GM10266 (cell line): ENCODE measurements at regions not wholly inside any gene's neighbourhood (a gene's known extent, or its start where the extent isn't known, plus 50 kb on each side); places are given as distances from the start of the nearest gene placed in this dataset.

ENCODE experiments used
- DNase-seq: peaks from one replicate; pipeline ENCODE4 v3.0.0; 2012; ENCODE audit errors: extremely low spot score
- CTCF ChIP-seq: IDR thresholded peaks from 2 replicates; pipeline ENCODE4 v1.5.1; 2012; ENCODE audit warnings: mild to moderate bottlenecking, low read depth; ENCODE audit not compliant: control insufficient read depth, insufficient read depth; ENCODE audit errors: missing control alignments

DNA sequence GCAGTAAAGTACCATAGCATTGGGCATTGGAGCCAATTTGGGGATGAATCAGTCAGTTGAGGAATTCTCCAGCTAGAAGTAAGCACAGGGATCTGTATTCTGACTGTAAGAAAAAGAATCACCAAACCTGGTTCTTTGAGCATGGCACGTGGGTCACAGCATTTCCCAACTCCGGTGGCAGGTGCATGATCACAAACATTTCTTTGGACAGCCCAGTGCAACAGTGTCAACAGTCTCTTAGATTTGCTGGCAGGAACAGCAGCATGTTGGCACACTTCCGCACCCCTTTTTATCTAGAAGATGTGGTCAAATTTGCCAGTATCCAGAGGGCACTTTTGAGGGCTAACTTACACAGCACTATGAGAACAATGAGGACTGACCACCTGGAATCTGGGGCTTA, 437.5 kb upstream of the GHITM start:
- TF ChIP-seq CTCF, result no peak
- DNase-seq, result no peak

DNA sequence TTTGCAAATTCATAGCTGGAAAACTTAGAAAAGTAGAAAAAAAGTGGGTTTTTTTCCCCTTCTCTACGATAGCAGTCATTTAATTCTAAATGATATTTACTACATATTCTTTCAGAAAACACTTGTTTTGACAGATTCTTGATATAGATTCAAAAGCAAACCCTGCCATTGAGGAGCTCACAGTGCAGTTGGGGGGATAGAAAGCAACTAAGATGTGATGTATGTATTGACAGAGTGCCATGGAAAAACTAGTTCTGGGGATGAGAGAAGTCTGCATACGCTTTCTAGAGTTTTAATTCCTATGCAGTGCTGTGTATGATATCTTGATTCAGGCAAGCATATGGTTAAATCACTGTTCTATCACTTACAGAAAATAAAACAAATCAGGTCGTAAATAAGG, 436.6 kb upstream of the GHITM start:
- DNase-seq, result no peak
- TF ChIP-seq CTCF, result no peak

GRCh38 chr10:83706120-83706519, 433.2 kb upstream of the GHITM start:
- DNase-seq, result no peak
- TF ChIP-seq CTCF, result no peak

DNA sequence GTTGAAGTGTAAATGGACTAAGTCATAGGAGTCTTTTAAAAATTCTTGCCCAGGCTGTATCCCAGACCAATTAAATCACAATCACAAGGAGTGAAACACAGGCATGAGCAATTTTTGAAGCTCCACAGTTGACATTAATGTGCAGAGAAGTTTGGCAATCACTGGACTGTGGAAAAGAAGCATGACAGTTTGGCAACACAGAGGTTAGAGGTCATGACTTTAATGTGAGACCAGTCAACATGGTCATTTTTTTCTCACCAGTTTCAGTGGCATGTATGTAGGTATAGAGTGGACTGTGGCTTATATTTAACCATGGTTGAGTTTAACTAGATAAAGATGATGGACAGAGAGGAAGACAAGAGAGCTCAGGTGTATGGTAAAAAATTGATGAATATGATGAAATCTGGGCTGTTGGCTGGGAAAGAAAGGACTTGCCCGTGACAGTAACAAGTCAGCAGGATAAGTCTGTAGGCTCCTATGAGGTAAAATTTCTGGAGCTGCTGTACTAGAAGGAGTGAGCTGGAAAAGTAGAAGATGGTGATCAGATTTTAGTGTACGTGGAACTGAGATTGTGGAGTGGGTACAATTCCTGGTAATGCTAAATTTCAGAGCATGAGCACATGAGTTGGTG, 432.2 kb upstream of the GHITM start:
- DNase-seq, result no peak
- no peak for TF ChIP-seq CTCF

GRCh38 chr10:83713423-83713822, 425.9 kb upstream of the GHITM start:
- TF ChIP-seq CTCF, result no peak
- DNase-seq, result no peak

DNA sequence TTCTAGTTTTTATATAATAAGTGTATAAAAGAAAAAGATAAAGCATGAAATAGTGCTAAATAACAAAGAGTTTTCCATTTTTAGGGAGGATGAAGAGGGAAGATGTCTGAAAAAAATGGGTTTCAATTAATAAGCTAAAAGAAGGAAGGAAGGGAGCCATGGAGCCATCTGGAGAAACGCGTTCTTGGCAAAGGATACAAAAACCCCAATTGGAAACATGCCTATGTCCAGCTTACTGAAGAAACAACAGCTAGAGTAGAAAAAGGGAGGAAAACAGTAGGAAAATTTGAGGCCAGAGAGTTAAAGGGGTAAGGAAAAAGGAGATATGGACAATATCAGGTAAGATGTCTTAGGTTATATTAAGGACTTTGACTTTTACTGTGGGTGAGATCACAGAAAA, 416.2 kb upstream of the GHITM start:
- no peak for TF ChIP-seq CTCF
- no peak for DNase-seq

DNA sequence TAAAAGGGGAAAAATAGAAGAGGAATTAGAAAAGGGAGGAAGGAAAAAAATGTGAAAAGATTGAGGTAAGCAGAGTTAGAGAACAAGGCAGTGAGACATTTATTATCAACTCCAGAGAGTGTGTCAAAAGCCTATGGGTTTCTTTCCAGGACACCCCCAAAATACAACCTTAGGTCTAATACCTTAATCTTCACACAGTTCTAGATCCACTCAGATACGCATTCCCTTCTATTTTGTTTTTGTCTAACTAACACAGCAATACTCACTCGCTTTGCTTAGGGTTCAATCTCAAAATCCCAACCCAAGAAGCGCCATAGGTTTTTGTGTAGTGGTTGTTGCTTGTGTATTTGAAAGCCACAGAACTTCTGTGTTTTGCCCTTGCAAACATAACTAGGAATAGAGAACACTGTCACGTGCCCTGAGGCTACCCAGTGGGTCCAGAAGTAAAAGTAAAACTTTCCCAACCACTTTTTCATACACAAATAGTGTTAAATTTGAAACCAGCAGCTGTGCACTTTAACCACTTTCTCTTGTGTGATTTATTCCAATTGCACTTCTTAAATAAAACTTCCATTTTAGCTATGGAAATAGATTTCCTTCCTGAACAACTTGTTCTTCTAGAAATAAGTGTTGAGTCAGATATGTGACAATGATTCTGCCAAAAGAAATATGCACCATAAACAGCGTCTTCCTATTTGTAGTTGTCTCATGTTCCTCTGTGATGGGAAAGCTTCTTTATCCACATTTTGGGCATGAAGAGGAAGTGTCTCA, 414.7 kb upstream of the GHITM start:
- no peak for TF ChIP-seq CTCF
- DNase-seq, result peak; percentile 8
